ENCODE measurements at regions not wholly inside any gene's neighbourhood (a gene's known extent, or its start where the extent isn't known, plus 50 kb on each side); places are given as distances from the start of the nearest gene placed in this dataset.
A peak's percentile ranks its signal among the peaks of the same experiment; 100 is the strongest.

- DNase-seq: no peak
- peaks cover 22% of the 10 kb centered on the region for H3K4me1 Mint-ChIP-seq
- H3K27me3 Mint-ChIP-seq (ENCODE audit: low read depth, poor library complexity): peaks cover 14% of the 10 kb centered on the region
- no peaks in the 10 kb centered on the region for H3K36me3 Mint-ChIP-seq (ENCODE audit: low read depth)
- no peak overlapping the region for H3K27ac Mint-ChIP-seq
- no peak overlapping the region for H3K4me3 Mint-ChIP-seq
- H3K9me3 Mint-ChIP-seq: peaks cover 4% of the 10 kb centered on the region
- TF ChIP-seq CTCF (IDR thresholded peaks at IDR 0.05): no peak
Observed at GRCh38 chr7:98755138-98755898, 114.5 kb downstream of the TMEM130 start.

- Mint-ChIP-seq H3K36me3 (ENCODE audit: low read depth) (no peaks in the 10 kb centered on the region), H3K4me3 (no peak overlapping the region), H3K4me1 (peaks cover 23% of the 10 kb centered on the region), H3K27me3 (ENCODE audit: low read depth, poor library complexity) (peaks cover 15% of the 10 kb centered on the region), H3K9me3 (peaks cover 4% of the 10 kb centered on the region), H3K27ac (no peak overlapping the region)
- TF ChIP-seq CTCF (IDR thresholded peaks at IDR 0.05): no peak
- no peak for DNase-seq
Observed at GRCh38 chr7:98758157-98758556, 111.7 kb downstream of the TMEM130 start.

GRCh38 chr7:98760201-98760651 is 109.6 kb downstream of the TMEM130 start:
- H3K27me3 Mint-ChIP-seq (ENCODE audit: low read depth, poor library complexity): peaks cover 15% of the 10 kb centered on the region
- no peak for TF ChIP-seq CTCF (IDR thresholded peaks at IDR 0.05)
- H3K4me3 Mint-ChIP-seq: no peak overlapping the region
- H3K9me3 Mint-ChIP-seq: peaks cover 4% of the 10 kb centered on the region
- peaks cover 23% of the 10 kb centered on the region for H3K4me1 Mint-ChIP-seq
- no peaks in the 10 kb centered on the region for H3K36me3 Mint-ChIP-seq (ENCODE audit: low read depth)
- no peak overlapping the region for H3K27ac Mint-ChIP-seq
- DNase-seq: no peak

GRCh38 chr7:98761225-98761624 is 108.6 kb downstream of the TMEM130 start:
- Mint-ChIP-seq H3K4me3 (no peak overlapping the region), H3K27me3 (ENCODE audit: low read depth, poor library complexity) (peaks cover 15% of the 10 kb centered on the region), H3K27ac (peak overlapping the region; percentile 27), H3K36me3 (ENCODE audit: low read depth) (no peaks in the 10 kb centered on the region), H3K4me1 (peaks cover 23% of the 10 kb centered on the region), H3K9me3 (peaks cover 4% of the 10 kb centered on the region)
- DNase-seq: no peak
- TF ChIP-seq CTCF (IDR thresholded peaks at IDR 0.05): no peak

GRCh38 chr7:98762620-98763019 is 107.2 kb downstream of the TMEM130 start:
- H3K36me3 Mint-ChIP-seq (ENCODE audit: low read depth): no peaks in the 10 kb centered on the region
- H3K9me3 Mint-ChIP-seq: peaks cover 4% of the 10 kb centered on the region
- H3K27me3 Mint-ChIP-seq (ENCODE audit: low read depth, poor library complexity): peaks cover 18% of the 10 kb centered on the region
- H3K4me3 Mint-ChIP-seq: no peak overlapping the region
- DNase-seq: no peak
- H3K4me1 Mint-ChIP-seq: peaks cover 23% of the 10 kb centered on the region
- TF ChIP-seq CTCF (IDR thresholded peaks at IDR 0.05): no peak
- H3K27ac Mint-ChIP-seq: no peak overlapping the region

GRCh38 chr7:98763441-98763840 is 106.4 kb downstream of the TMEM130 start:
- peaks cover 20% of the 10 kb centered on the region for H3K27me3 Mint-ChIP-seq (ENCODE audit: low read depth, poor library complexity)

More at GRCh38 chr7:98763441-98763840, 106.4 kb downstream of the TMEM130 start:
- no peak for DNase-seq
- H3K27ac Mint-ChIP-seq: no peak overlapping the region
- no peaks in the 10 kb centered on the region for H3K36me3 Mint-ChIP-seq (ENCODE audit: low read depth)
- no peak for TF ChIP-seq CTCF (IDR thresholded peaks at IDR 0.05)
- H3K9me3 Mint-ChIP-seq: peaks cover 3% of the 10 kb centered on the region
- no peak overlapping the region for H3K4me3 Mint-ChIP-seq
- H3K4me1 Mint-ChIP-seq: peaks cover 23% of the 10 kb centered on the region
